ENCODE measurements at regions not wholly inside any gene's neighbourhood (a gene's known extent, or its start where the extent isn't known, plus 50 kb on each side); places are given as distances from the start of the nearest gene placed in this dataset.
A peak's percentile ranks its signal among the peaks of the same experiment; 100 is the strongest.

DNA sequence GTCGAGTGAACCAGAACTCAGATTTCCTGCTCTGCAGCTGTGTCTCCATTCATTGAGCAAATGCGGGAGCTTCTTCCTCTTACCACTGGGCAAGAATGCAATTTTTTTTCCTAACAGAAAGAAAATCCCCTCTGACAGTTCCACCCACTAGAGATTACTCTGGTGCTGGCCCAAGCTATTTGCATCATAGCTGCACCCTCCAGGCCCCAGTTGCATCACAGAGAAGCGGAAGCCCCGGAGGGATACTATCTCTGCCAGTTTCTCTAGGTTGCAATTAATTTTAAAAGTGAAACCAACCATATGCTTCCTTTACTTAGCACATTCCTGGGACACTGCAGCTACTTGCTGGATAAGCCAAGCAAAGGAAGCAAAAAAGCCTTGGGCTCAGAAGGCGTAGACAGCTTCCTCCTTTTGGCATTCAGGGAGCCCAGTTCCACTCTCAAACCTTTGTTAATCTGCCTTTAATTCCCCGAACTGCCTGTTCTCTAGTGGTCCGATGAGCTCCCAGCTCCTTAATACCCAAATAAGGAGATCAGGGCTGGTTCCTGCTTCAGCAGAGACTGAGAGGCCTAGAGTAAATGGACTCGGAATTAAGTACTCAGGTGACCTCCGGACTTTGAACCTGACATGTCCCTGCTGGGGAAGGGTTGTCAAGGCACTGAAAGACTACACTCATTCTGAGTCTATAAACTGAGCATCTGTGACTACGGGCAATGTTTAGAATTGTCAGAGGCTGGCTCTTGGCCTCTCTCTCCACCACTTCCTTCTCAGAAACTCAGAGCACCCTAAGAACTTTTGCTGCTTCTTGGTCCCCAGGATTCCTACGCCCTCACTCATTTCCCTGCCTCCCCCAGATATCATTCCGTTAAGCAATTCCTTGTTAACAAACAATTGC, 72.5 kb upstream of the TNFSF18 start:
- TF ChIP-seq CTCF (IDR thresholded peaks at IDR 0.05) (peak in 1 of 6 experiments; percentile 19), POLR2A (IDR thresholded peaks at IDR 0.05) (no peak)

Data from esophagus squamous epithelium (tissue), 4 donors.